Lung microvascular endothelial cell (primary cell): ENCODE measurements at regions not wholly inside any gene's neighbourhood (a gene's known extent, or its start where the extent isn't known, plus 50 kb on each side); places are given as distances from the start of the nearest gene placed in this dataset.

Experiments
- DNase-seq, 2 donors: peaks; one replicate each; pipeline versions ENCODE4 v3.0.0 to v3.0.0-alpha.2; 2010; ENCODE audit warnings: low read depth in 2 of 2

- no peak for DNase-seq
Measured at GRCh38 chr13:72534951-72535640, 192.3 kb downstream of the MZT1 start.

GRCh38 chr13:72530471-72530870 lies 197.0 kb downstream of the MZT1 start:
- DNase-seq: no peak

GRCh38 chr13:72527333-72527732 lies 200.1 kb downstream of the MZT1 start:
- no peak for DNase-seq

- no peak for DNase-seq
Measured at GRCh38 chr13:72523593-72523992, 203.8 kb downstream of the MZT1 start.

- DNase-seq: no peak
Measured at GRCh38 chr13:72523049-72523448, 204.4 kb downstream of the MZT1 start.

- no peak for DNase-seq
Measured at GRCh38 chr13:72521940-72522661, 205.3 kb downstream of the MZT1 start.

- DNase-seq: no peak
Measured at GRCh38 chr13:72514146-72514545, 213.3 kb downstream of the MZT1 start.

GRCh38 chr13:72508392-72508791 lies 219.0 kb downstream of the MZT1 start:
- no peak for DNase-seq

- no peak for DNase-seq
Measured at GRCh38 chr13:72507416-72508199, 219.8 kb downstream of the MZT1 start.

GRCh38 chr13:72506706-72507105 lies 220.7 kb downstream of the MZT1 start:
- DNase-seq: no peak

- no peak for DNase-seq
Measured at GRCh38 chr13:72505376-72505775, 222.1 kb downstream of the MZT1 start.

GRCh38 chr13:72504131-72504841 lies 223.1 kb downstream of the MZT1 start:
- DNase-seq: no peak

- DNase-seq: no peak
Measured at GRCh38 chr13:72500851-72501250, 226.6 kb downstream of the MZT1 start.

- DNase-seq: no peak
Measured at GRCh38 chr13:72495681-72496080, 231.7 kb downstream of the MZT1 start.

- no peak for DNase-seq
Measured at GRCh38 chr13:72489751-72490150, 237.7 kb downstream of the MZT1 start.

- DNase-seq: no peak
Measured at GRCh38 chr13:72473321-72473720, 254.1 kb downstream of the MZT1 start.

- no peak for DNase-seq
Measured at GRCh38 chr13:72469906-72470305, 257.5 kb downstream of the MZT1 start.

GRCh38 chr13:72463561-72463960 lies 263.9 kb downstream of the MZT1 start:
- DNase-seq: no peak

GRCh38 chr13:72462726-72463125 lies 264.7 kb downstream of the MZT1 start:
- DNase-seq: no peak

- no peak for DNase-seq
Measured at GRCh38 chr13:72462166-72462565, 265.3 kb downstream of the MZT1 start.

- no peak for DNase-seq
Measured at GRCh38 chr13:72458701-72459100, 268.7 kb downstream of the MZT1 start.

GRCh38 chr13:72457151-72457550 lies 270.3 kb downstream of the MZT1 start:
- no peak for DNase-seq
